Ascending aorta (tissue), 2 donors: ENCODE measurements at regions not wholly inside any gene's neighbourhood (a gene's known extent, or its start where the extent isn't known, plus 50 kb on each side); places are given as distances from the start of the nearest gene placed in this dataset.

ENCODE experiments used
- DNase-seq, 2 donors: peaks; one replicate each; pipeline ENCODE4 v3.0.0-alpha.2; 2019; ENCODE audit warnings: low spot score in 2 of 2
- H3K27ac ChIP-seq, 2 donors: fragments of 200-600 bp; sonication (generic); one replicate each; pipeline ENCODE4 v1.5.1; 2016 to 2017; ENCODE audit warnings: mild to moderate bottlenecking in 1 of 2
- H3K27me3 ChIP-seq: fragments of 200-600 bp; sonication (generic); one replicate; pipeline ENCODE4 v1.5.1; 2017
- H3K36me3 ChIP-seq, 2 donors: fragments of 200-600 bp; sonication (generic); one replicate each; pipeline ENCODE4 v1.5.1; 2016
- H3K4me1 ChIP-seq, 2 donors: fragments of 200-600 bp; sonication (generic); one replicate each; pipeline ENCODE4 v1.5.1; 2016 to 2017; ENCODE audit warnings: mild to moderate bottlenecking in 1 of 2
- H3K4me3 ChIP-seq, 2 donors: fragments of 200-600 bp; sonication (generic); one replicate each; pipeline ENCODE4 v1.5.1; 2016 to 2017; ENCODE audit warnings: mild to moderate bottlenecking in 1 of 2
- H3K9me3 ChIP-seq, 2 donors: fragments of 200-600 bp; sonication (generic); one replicate each; pipeline ENCODE4 v1.5.1; 2016
- intact Hi-C: fragments of 100-400 bp; cut with DNase I; formaldehyde crosslinking; loops from one replicate; pipeline ENCODE4 v1.15.1; 2023
- TF ChIP-seq, protein P1 (sequence below), 3 experiments: fragments of 200-600 bp in 2 of 3; fragments of 450-650 bp in 1 of 3; sonication (generic) in 2 of 3; IDR thresholded peaks; one replicate each; pipeline ENCODE4 v1.5.1; 2016 to 2019; ENCODE audit warnings: antibody characterized with exemption in 3 of 3, mild to moderate bottlenecking in 1 of 3, moderate library complexity in 1 of 3

DNA sequence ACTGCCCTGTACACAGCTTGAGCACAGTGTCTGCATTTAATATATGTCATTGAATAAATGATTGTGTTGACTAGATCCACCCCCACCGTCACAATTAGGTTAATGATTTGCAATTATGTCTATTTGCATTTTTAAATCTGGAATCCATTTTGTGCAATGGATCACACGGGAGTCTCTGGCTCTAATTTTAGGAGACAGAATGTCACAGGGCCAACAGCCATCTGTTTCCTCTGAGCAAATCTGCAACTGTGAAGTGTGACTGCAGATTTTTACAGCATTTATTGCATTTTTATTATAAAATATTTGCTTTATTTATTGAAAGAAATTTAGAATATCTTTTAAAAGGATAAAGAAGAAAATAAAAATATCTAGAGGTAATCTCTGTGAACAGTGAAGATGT, 316.8 kb downstream of the HS3ST1 start:
- intact Hi-C loops = no loop called here
- no peak overlapping the region for H3K4me3 ChIP-seq
- no peaks in the 10 kb centered on the region for H3K27me3 ChIP-seq
- TF ChIP-seq, protein P1, sequence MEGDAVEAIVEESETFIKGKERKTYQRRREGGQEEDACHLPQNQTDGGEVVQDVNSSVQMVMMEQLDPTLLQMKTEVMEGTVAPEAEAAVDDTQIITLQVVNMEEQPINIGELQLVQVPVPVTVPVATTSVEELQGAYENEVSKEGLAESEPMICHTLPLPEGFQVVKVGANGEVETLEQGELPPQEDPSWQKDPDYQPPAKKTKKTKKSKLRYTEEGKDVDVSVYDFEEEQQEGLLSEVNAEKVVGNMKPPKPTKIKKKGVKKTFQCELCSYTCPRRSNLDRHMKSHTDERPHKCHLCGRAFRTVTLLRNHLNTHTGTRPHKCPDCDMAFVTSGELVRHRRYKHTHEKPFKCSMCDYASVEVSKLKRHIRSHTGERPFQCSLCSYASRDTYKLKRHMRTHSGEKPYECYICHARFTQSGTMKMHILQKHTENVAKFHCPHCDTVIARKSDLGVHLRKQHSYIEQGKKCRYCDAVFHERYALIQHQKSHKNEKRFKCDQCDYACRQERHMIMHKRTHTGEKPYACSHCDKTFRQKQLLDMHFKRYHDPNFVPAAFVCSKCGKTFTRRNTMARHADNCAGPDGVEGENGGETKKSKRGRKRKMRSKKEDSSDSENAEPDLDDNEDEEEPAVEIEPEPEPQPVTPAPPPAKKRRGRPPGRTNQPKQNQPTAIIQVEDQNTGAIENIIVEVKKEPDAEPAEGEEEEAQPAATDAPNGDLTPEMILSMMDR (IDR thresholded peaks at IDR 0.05) = no peak
- no peak overlapping the region for H3K27ac ChIP-seq
- H3K36me3 ChIP-seq = no peaks in the 10 kb centered on the region
- no peaks in the 10 kb centered on the region for H3K4me1 ChIP-seq
- no peak for DNase-seq
- H3K9me3 ChIP-seq = no peaks in the 10 kb centered on the region

DNA sequence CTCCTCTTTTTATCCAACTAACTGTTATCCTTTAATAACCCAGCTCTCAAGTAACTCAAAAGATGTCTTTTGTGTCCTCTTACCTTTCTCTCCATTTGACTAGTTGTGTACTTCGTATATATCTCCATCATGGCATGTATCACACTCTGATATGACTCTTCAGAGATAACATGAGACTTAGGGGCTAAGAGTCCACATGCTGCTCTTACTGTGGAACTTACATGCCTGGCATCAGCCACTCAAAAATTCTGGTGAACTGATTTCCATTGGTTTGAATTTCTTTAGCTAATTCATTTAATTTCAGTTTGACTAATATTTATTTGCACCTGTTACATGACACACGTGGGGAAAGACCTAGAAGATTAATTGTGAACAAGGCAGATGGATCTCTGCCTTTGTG, 317.3 kb downstream of the HS3ST1 start:
- TF ChIP-seq, protein P1 (IDR thresholded peaks at IDR 0.05) = no peak
- intact Hi-C loops = no loop called here
- H3K4me1 ChIP-seq = no peaks in the 10 kb centered on the region
- H3K9me3 ChIP-seq = no peaks in the 10 kb centered on the region
- H3K36me3 ChIP-seq = no peaks in the 10 kb centered on the region
- DNase-seq = no peak
- H3K27ac ChIP-seq = no peak overlapping the region
- no peak overlapping the region for H3K4me3 ChIP-seq
- no peaks in the 10 kb centered on the region for H3K27me3 ChIP-seq

DNA sequence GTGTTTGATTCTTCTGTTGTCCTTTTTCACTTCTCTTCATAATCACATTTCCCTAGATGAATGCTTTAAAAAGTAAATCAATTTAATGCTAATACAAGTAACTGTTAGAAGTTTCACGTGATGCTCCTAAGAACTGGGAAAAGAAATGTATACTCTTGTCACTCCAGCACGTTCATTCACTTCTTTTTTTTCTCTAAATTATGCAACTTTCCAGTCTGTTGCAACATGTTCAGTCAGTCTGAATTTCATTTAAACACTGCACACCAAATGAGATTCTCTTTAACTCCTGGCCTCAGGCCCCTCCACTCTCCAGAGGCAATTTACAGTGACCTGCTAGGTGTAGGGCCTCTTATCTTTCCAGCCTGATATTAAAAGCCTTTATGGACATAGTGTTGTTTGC, 321.9 kb downstream of the HS3ST1 start:
- intact Hi-C loops = no loop called here
- TF ChIP-seq, protein P1 (IDR thresholded peaks at IDR 0.05) = no peak
- no peak overlapping the region for H3K4me3 ChIP-seq
- no peaks in the 10 kb centered on the region for H3K27me3 ChIP-seq
- no peak overlapping the region for H3K27ac ChIP-seq
- DNase-seq = no peak
- H3K36me3 ChIP-seq = no peaks in the 10 kb centered on the region
- no peaks in the 10 kb centered on the region for H3K4me1 ChIP-seq
- H3K9me3 ChIP-seq = no peaks in the 10 kb centered on the region

DNA sequence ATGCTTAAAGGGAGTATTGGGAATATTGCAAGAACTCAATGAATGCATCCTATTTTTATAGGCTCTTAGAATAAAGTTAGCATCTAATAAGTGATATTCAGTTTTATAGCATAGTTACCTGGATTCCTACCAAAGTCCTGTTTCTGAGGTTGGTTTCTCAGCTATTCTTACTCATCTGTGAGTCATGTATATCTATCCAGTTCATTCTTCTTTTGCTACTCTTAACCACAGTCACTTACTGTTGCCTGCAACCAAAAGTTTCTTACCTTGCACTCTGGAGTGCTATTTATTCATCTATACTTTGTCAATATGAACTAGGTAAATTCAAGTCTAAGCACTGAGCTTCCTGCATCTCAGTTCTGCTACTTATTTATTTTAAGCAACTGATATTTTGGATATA, 322.5 kb downstream of the HS3ST1 start:
- Histone ChIP-seq H3K27ac (no peak overlapping the region), H3K9me3 (no peaks in the 10 kb centered on the region), H3K4me3 (no peak overlapping the region), H3K36me3 (no peaks in the 10 kb centered on the region), H3K4me1 (no peaks in the 10 kb centered on the region), H3K27me3 (no peaks in the 10 kb centered on the region)
- no peak for DNase-seq
- TF ChIP-seq, protein P1 (IDR thresholded peaks at IDR 0.05) = no peak
- intact Hi-C loops = no loop called here

DNA sequence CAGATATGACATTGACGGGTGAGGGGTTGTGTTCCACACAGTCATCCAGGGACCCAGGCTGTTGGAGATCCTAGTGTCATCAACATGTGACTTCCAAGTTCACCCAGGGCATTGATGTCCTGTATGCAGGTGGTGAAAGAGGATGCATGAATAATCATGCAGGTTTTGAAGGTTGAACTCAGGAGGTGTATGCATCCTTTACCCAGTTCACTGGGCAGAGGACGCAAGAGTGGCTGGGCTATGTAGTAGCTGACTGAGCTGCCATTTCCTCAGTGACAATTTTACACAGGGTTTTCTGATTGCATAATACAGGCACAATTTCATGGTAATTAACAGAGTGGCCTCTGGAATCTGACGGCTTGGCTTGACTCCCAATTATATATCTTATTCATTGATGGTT, 323.0 kb downstream of the HS3ST1 start:
- Histone ChIP-seq H3K27ac (no peak overlapping the region), H3K4me3 (no peak overlapping the region), H3K36me3 (no peaks in the 10 kb centered on the region), H3K4me1 (no peaks in the 10 kb centered on the region), H3K9me3 (no peaks in the 10 kb centered on the region), H3K27me3 (no peaks in the 10 kb centered on the region)
- no peak for DNase-seq
- intact Hi-C loops = no loop called here
- TF ChIP-seq, protein P1 (IDR thresholded peaks at IDR 0.05) = no peak

DNA sequence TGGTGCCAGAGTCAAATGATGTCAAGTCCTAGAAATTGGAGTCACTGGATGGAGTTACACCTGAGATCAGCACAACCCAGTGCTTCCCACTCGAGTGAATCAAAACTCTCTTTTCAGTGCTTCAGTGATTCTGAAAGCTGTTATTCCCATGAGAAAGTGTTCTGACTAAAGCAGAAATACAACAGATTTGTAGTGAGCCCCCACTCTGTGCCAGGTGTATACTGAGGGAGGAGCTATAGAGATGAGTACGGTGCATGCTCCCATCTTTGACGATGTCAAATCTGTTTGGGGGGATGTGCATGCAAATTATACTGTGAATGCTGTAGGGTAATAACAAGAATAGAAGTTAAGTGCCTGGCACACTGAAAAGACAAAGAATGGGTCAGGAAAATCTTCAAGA, 330.2 kb downstream of the HS3ST1 start:
- no peaks in the 10 kb centered on the region for H3K36me3 ChIP-seq
- TF ChIP-seq, protein P1 (IDR thresholded peaks at IDR 0.05) = no peak

More for the DNA sequence above, 330.2 kb downstream of the HS3ST1 start:
- H3K27me3 ChIP-seq = no peaks in the 10 kb centered on the region
- H3K4me1 ChIP-seq = no peaks in the 10 kb centered on the region
- DNase-seq = no peak
- no peak overlapping the region for H3K27ac ChIP-seq
- no peak overlapping the region for H3K4me3 ChIP-seq
- H3K9me3 ChIP-seq = no peaks in the 10 kb centered on the region
- intact Hi-C loops = no loop called here
